PC-3 (cell line): ENCODE measurements at regions not wholly inside any gene's neighbourhood (a gene's known extent, or its start where the extent isn't known, plus 50 kb on each side); places are given as distances from the start of the nearest gene placed in this dataset.

ENCODE experiments used
- ATAC-seq: fragments of 200-7000 bp; cut with Tn5 transposase; 2 replicates; pipeline ENCODE4 v1.9.1; 2020; ENCODE audit warnings: mild to moderate bottlenecking, moderate library complexity
- BruUV-seq: library from RNA; stranded (reverse); fragments of 400-500 nt; replicated peaks from 2 replicates; lab custom pipeline; 2021; lab: Mats Ljungman, UMichigan
- CTCF ChIA-PET: fragments of 300-600 bp; sonication (Branson Sonifier 250); formaldehyde crosslinking; loops from one replicate; lab custom pipeline; 2022; ENCODE audit warnings: antibody characterized with exemption; lab: Charles Lee
- POLR2A ChIA-PET: fragments of 300-600 bp; sonication (Branson Sonifier 250); formaldehyde crosslinking; loops from one replicate; lab custom pipeline; 2022; ENCODE audit warnings: antibody characterized with exemption; ENCODE audit not compliant: unreplicated experiment; lab: Charles Lee
- DNase-seq: peaks from one replicate; pipeline ENCODE4 v3.0.0-alpha.2; 2015
- H2AFZ ChIP-seq: fragments of 300-600 bp; sonication (generic); 2 replicates; pipeline ENCODE4 v1.6.0; 2016; ENCODE audit warnings: antibody characterized with exemption, low read length
- H3F3A ChIP-seq: fragments of 300-600 bp; sonication (generic); one replicate; pipeline ENCODE4 v1.6.0; 2017; ENCODE audit warnings: antibody characterized with exemption, low read length, control low read depth, mild to moderate bottlenecking; ENCODE audit not compliant: unreplicated experiment
- H3K27ac ChIP-seq: fragments of 300-600 bp; sonication (generic); 2 replicates; pipeline ENCODE4 v1.5.1; 2016; ENCODE audit warnings: mild to moderate bottlenecking, low read length
- H3K27me3 ChIP-seq: fragments of 300-600 bp; sonication (generic); 2 replicates; pipeline ENCODE4 v1.6.1; 2016; ENCODE audit warnings: low read length, mixed read lengths
- H3K36me3 ChIP-seq: fragments of 300-600 bp; sonication (generic); 2 replicates; pipeline ENCODE4 v1.6.1; 2016; ENCODE audit warnings: low read depth, mixed run types, low read length, mixed read lengths
- H3K4me1 ChIP-seq: fragments of 300-600 bp; sonication (generic); 2 replicates; pipeline ENCODE4 v1.5.1; 2016; ENCODE audit warnings: low read length; ENCODE audit not compliant: insufficient read depth
- H3K4me2 ChIP-seq: fragments of 300-600 bp; sonication (generic); 2 replicates; pipeline ENCODE4 v1.6.0; 2016; ENCODE audit warnings: low read length
- H3K4me3 ChIP-seq: fragments of 300-600 bp; sonication (generic); 2 replicates; pipeline ENCODE4 v1.5.1; 2016; ENCODE audit warnings: mild to moderate bottlenecking, low read length, mixed read lengths
- H3K79me2 ChIP-seq: fragments of 300-600 bp; sonication (generic); 2 replicates; pipeline ENCODE4 v1.6.1; 2017; ENCODE audit warnings: low read length, mixed read lengths
- H3K9ac ChIP-seq: fragments of 300-600 bp; sonication (generic); 2 replicates; pipeline ENCODE4 v1.6.0; 2016; ENCODE audit warnings: mild to moderate bottlenecking, low read length
- H3K9me2 ChIP-seq: fragments of 300-600 bp; sonication (generic); replicated peaks from 2 replicates; pipeline ENCODE4 v1.6.1; 2016; ENCODE audit warnings: mixed run types, low read length, mixed read lengths
- H3K9me3 ChIP-seq: fragments of 300-600 bp; sonication (generic); 2 replicates; pipeline ENCODE4 v1.6.1; 2016; ENCODE audit warnings: low read length, mixed read lengths
- H4K20me1 ChIP-seq: fragments of 300-600 bp; sonication (generic); 2 replicates; pipeline ENCODE4 v1.6.1; 2016; ENCODE audit warnings: low read length, mixed read lengths
- EZH2 ChIP-seq: fragments of 300-600 bp; sonication (generic); IDR thresholded peaks from one replicate; pipeline ENCODE4 v1.6.1; 2017; ENCODE audit warnings: antibody characterized with exemption, mild to moderate bottlenecking, low read length; ENCODE audit not compliant: unreplicated experiment
- EZH2phosphoT487 ChIP-seq: fragments of 300-600 bp; sonication (generic); IDR thresholded peaks from 2 replicates; pipeline ENCODE4 v1.6.1; 2018; ENCODE audit warnings: mild to moderate bottlenecking, antibody characterized with exemption, low read length, borderline replicate concordance
- intact Hi-C: fragments of 100-400 bp; cut with micrococcal nuclease; formaldehyde crosslinking; loops from 2 replicates; pipeline ENCODE4 v1.9.0; 2023
- TF ChIP-seq, protein P1 (sequence below): fragments of 300-600 bp; sonication (generic); conservative IDR thresholded peaks from 2 replicates; pipeline ENCODE4 v1.5.1; 2017; ENCODE audit warnings: antibody characterized with exemption, low read depth, mild to moderate bottlenecking, low read length

DNA sequence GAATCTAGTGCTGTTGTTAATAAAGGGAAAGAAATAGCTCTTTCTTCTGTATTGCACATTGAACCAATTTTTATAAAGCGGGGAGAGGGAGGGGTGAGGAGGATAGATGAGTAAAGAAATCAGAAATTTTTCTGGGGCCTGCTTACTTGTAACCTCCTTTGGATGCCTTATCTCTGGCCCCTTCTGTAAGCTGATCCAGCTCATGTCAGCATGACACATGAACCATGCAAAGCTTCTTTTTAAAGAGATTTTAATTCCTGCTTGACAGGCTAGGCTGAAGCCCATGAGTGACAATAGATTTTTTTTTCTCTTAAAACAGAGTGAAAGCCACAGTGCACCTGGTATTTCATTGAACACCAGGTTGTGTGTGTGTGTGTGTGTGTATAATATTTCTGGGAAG is 325.3 kb downstream of the PRL start:
- Histone ChIP-seq H3K4me2 (no peak overlapping the region), H3F3A (no peaks in the 10 kb centered on the region), H3K4me3 (no peak overlapping the region), H3K9me3 (no peaks in the 10 kb centered on the region), H3K9ac (no peak overlapping the region), H2AFZ (no peak overlapping the region), H3K27ac (no peak overlapping the region), H3K79me2 (no peaks in the 10 kb centered on the region), H3K9me2 (no peaks in the 10 kb centered on the region), H4K20me1 (no peaks in the 10 kb centered on the region), H3K4me1 (no peaks in the 10 kb centered on the region; the same call in 1 of the 2 replicates), H3K27me3 (no peaks in the 10 kb centered on the region), H3K36me3 (no peaks in the 10 kb centered on the region)
- DNase-seq, result peak; percentile 27
- no TSS peak for BruUV-seq
- ChIA-PET POLR2A (interaction anchor here (0.7 kb wide), 1 partner anchor 15 kb away, joined by 7 read pairs; no protein-coding TSS in a partner anchor), CTCF (no interaction called here)
- ATAC-seq, result no peak; the same call in 1 of the 2 replicates
- TF ChIP-seq EZH2phosphoT487, result no peak
- TF ChIP-seq, protein P1, sequence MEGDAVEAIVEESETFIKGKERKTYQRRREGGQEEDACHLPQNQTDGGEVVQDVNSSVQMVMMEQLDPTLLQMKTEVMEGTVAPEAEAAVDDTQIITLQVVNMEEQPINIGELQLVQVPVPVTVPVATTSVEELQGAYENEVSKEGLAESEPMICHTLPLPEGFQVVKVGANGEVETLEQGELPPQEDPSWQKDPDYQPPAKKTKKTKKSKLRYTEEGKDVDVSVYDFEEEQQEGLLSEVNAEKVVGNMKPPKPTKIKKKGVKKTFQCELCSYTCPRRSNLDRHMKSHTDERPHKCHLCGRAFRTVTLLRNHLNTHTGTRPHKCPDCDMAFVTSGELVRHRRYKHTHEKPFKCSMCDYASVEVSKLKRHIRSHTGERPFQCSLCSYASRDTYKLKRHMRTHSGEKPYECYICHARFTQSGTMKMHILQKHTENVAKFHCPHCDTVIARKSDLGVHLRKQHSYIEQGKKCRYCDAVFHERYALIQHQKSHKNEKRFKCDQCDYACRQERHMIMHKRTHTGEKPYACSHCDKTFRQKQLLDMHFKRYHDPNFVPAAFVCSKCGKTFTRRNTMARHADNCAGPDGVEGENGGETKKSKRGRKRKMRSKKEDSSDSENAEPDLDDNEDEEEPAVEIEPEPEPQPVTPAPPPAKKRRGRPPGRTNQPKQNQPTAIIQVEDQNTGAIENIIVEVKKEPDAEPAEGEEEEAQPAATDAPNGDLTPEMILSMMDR, result no peak
- no peak for TF ChIP-seq EZH2
- intact Hi-C loops, result no loop called here

DNA sequence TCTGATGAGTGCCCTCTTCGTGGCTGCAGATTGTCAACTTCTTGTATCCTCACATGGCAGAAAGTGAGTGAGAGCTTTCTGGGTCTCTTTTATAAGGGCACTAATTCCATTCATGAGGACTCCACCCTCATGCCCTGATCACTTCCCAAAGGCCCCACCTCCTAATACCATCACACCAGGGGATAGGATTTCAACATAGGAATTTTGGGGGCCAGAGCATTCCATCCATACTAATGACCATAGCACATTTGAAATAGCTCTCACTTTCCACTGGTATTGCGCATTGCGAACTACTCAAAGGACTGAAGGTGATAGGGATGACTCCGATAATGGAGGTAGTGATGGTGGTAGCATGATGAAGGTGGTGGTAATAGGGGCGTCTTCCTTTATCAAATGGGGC is 324.3 kb downstream of the PRL start:
- ATAC-seq (no peak), DNase-seq (no peak)
- ChIA-PET CTCF (no interaction called here), POLR2A (no interaction called here)
- H3F3A ChIP-seq, result no peaks in the 10 kb centered on the region
- no peak overlapping the region for H2AFZ ChIP-seq
- H4K20me1 ChIP-seq, result no peaks in the 10 kb centered on the region
- intact Hi-C loops, result no loop called here
- TF ChIP-seq EZH2phosphoT487 (no peak), EZH2 (no peak)
- TF ChIP-seq, protein P1, result no peak
- BruUV-seq, result no TSS peak
- no peak overlapping the region for H3K9ac ChIP-seq
- H3K36me3 ChIP-seq, result no peaks in the 10 kb centered on the region
- no peaks in the 10 kb centered on the region for H3K9me2 ChIP-seq
- no peaks in the 10 kb centered on the region; the same call in 1 of the 2 replicates for H3K4me1 ChIP-seq
- H3K79me2 ChIP-seq, result no peaks in the 10 kb centered on the region
- no peak overlapping the region for H3K27ac ChIP-seq
- H3K27me3 ChIP-seq, result no peaks in the 10 kb centered on the region
- H3K9me3 ChIP-seq, result no peaks in the 10 kb centered on the region
- H3K4me2 ChIP-seq, result no peak overlapping the region
- no peak overlapping the region for H3K4me3 ChIP-seq

DNA sequence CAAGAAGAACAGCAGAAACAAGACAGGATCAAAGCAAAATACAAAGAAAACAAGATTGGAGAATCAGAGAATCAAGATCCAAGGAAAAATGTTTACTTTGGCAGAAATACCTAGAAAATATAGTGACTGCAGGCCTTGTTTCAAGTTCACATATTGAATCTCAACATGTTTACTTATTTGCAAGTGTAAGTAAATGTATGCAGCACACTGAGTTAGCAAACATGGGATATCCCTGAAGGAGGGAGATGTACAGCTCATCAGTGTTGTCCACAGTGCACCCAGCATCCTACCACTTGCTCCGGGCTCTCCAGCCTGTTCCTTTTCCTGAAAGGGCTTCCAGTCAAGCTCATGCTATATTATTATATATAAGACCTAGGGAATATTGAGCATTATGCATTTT is 319.5 kb downstream of the PRL start:
- ChIA-PET POLR2A (no interaction called here), CTCF (no interaction called here)
- DNase-seq (no peak), ATAC-seq (no peak)
- no TSS peak for BruUV-seq
- Histone ChIP-seq H3K4me3 (no peak overlapping the region), H3K79me2 (no peaks in the 10 kb centered on the region), H3K4me2 (no peak overlapping the region), H3K36me3 (no peaks in the 10 kb centered on the region), H3K9me3 (no peaks in the 10 kb centered on the region), H3K4me1 (no peaks in the 10 kb centered on the region), H4K20me1 (no peaks in the 10 kb centered on the region), H3F3A (no peaks in the 10 kb centered on the region), H3K27ac (no peak overlapping the region), H2AFZ (no peak overlapping the region), H3K9me2 (no peaks in the 10 kb centered on the region), H3K27me3 (no peaks in the 10 kb centered on the region), H3K9ac (no peak overlapping the region)
- TF ChIP-seq EZH2 (no peak), EZH2phosphoT487 (no peak)
- TF ChIP-seq, protein P1, result no peak
- intact Hi-C loops, result no loop called here
